PC-9 (cell line): ENCODE measurements at regions not wholly inside any gene's neighbourhood (a gene's known extent, or its start where the extent isn't known, plus 50 kb on each side); places are given as distances from the start of the nearest gene placed in this dataset.

Source experiments
- BruUV-seq: library from RNA; stranded (reverse); fragments of 400-500 nt; replicated peaks from 2 replicates; lab custom pipeline; 2021; lab: Mats Ljungman, UMichigan
- CTCF ChIA-PET: fragments of 300-600 bp; sonication (Branson Sonifier 250); formaldehyde crosslinking; loops from one replicate; lab custom pipeline; 2022; ENCODE audit warnings: antibody characterized with exemption; lab: Charles Lee
- POLR2A ChIA-PET: fragments of 300-600 bp; sonication (Branson Sonifier 250); formaldehyde crosslinking; loops from one replicate; lab custom pipeline; 2022; ENCODE audit warnings: antibody characterized with exemption; ENCODE audit not compliant: unreplicated experiment; lab: Charles Lee
- DNase-seq, 2 experiments: peaks; one replicate each; pipeline versions ENCODE4 v3.0.0 to v3.0.0-alpha.2; 2015 to 2022; ENCODE audit warnings: mixed read lengths in 1 of 2
- H2AFZ ChIP-seq: fragments of 200-600 bp; sonication (generic); 2 replicates; pipeline ENCODE4 v1.8.1; 2017; ENCODE audit warnings: antibody characterized with exemption
- H3F3A ChIP-seq: fragments of 200-600 bp; sonication (generic); 2 replicates; pipeline ENCODE4 v1.8.1; 2017; ENCODE audit warnings: antibody characterized with exemption, mild to moderate bottlenecking, low read depth; ENCODE audit not compliant: insufficient read depth
- H3K27ac ChIP-seq: fragments of 200-600 bp; sonication (generic); 2 replicates; pipeline ENCODE4 v1.6.1; 2016; ENCODE audit warnings: mixed run types
- H3K27me3 ChIP-seq: fragments of 200-600 bp; sonication (generic); 2 replicates; pipeline ENCODE4 v1.6.1; 2016; ENCODE audit warnings: low read depth, mixed run types; ENCODE audit not compliant: insufficient read depth
- H3K36me3 ChIP-seq: fragments of 200-600 bp; sonication (generic); 2 replicates; pipeline ENCODE4 v1.6.1; 2016; ENCODE audit warnings: low read depth, mixed run types
- H3K4me1 ChIP-seq: fragments of 200-600 bp; sonication (generic); replicated peaks from 2 replicates; pipeline ENCODE4 v1.6.1; 2016; ENCODE audit warnings: mixed run types; ENCODE audit not compliant: insufficient read depth
- H3K4me2 ChIP-seq: fragments of 200-600 bp; sonication (generic); 2 replicates; pipeline ENCODE4 v1.6.1; 2017; ENCODE audit warnings: mixed run types
- H3K4me3 ChIP-seq: fragments of 200-600 bp; sonication (generic); 2 replicates; pipeline ENCODE4 v1.6.1; 2016; ENCODE audit warnings: mixed run types
- H3K79me2 ChIP-seq: fragments of 200-600 bp; sonication (generic); 2 replicates; pipeline ENCODE4 v1.6.1; 2017; ENCODE audit warnings: low read depth, mixed run types
- H3K9me2 ChIP-seq: fragments of 200-600 bp; sonication (generic); 2 replicates; pipeline ENCODE4 v1.8.1; 2017; ENCODE audit warnings: mild to moderate bottlenecking; ENCODE audit not compliant: insufficient read depth
- H3K9me3 ChIP-seq: fragments of 200-600 bp; sonication (generic); 2 replicates; pipeline ENCODE4 v1.8.1; 2016; ENCODE audit warnings: low read depth; ENCODE audit not compliant: insufficient read depth
- H4K20me1 ChIP-seq: fragments of 200-600 bp; sonication (generic); 2 replicates; pipeline ENCODE4 v1.8.1; 2017; ENCODE audit not compliant: insufficient read depth
- EZH2 ChIP-seq: fragments of 200-600 bp; sonication (generic); IDR thresholded peaks from 2 replicates; pipeline ENCODE4 v1.8.0; 2017; ENCODE audit warnings: antibody characterized with exemption, low read depth
- intact Hi-C: fragments of 100-400 bp; cut with micrococcal nuclease; formaldehyde crosslinking; loops from one replicate; pipeline ENCODE4 v1.10.0; 2022; ENCODE audit not compliant: unreplicated experiment
- TF ChIP-seq, protein P1 (sequence below): fragments of 200-600 bp; sonication (generic); conservative IDR thresholded peaks from 2 replicates; pipeline ENCODE4 v1.6.1; 2017; ENCODE audit warnings: mixed run types, antibody characterized with exemption, mild to moderate bottlenecking, moderate library complexity

DNA sequence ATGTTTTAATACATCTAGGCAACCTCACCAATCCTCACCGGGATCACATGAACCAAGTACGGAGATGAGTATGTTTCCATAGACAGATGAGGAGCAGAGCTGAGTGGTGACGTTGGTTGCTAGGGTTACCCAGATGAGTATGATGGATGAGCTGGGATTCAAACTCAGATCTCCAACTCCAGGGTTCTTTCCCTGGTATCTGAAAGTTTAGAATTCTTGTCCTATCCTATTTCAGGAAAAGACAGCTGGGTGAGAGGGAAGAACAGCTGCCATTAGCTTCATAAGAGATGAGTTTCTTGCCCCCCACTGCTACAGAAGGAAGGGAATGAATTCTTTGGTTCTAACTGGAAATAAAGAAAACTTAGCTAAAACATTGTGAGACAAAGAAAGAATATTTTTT is 728.9 kb upstream of the TBX3 start:
- Histone ChIP-seq H3K27ac (no peak overlapping the region), H2AFZ (no peak overlapping the region), H4K20me1 (no peaks in the 10 kb centered on the region; the same call in 1 of the 2 replicates), H3K4me2 (no peak overlapping the region), H3K4me3 (no peak overlapping the region), H3K79me2 (no peaks in the 10 kb centered on the region), H3K27me3 (no peaks in the 10 kb centered on the region; the same call in 1 of the 2 replicates), H3K9me3 (no peaks in the 10 kb centered on the region), H3K36me3 (no peaks in the 10 kb centered on the region), H3K9me2 (no peaks in the 10 kb centered on the region), H3K4me1 (no peaks in the 10 kb centered on the region), H3F3A (no peaks in the 10 kb centered on the region)
- BruUV-seq = no TSS peak
- ChIA-PET POLR2A (no interaction called here), CTCF (no interaction called here)
- no peak for DNase-seq
- TF ChIP-seq EZH2 = no peak
- TF ChIP-seq, protein P1, sequence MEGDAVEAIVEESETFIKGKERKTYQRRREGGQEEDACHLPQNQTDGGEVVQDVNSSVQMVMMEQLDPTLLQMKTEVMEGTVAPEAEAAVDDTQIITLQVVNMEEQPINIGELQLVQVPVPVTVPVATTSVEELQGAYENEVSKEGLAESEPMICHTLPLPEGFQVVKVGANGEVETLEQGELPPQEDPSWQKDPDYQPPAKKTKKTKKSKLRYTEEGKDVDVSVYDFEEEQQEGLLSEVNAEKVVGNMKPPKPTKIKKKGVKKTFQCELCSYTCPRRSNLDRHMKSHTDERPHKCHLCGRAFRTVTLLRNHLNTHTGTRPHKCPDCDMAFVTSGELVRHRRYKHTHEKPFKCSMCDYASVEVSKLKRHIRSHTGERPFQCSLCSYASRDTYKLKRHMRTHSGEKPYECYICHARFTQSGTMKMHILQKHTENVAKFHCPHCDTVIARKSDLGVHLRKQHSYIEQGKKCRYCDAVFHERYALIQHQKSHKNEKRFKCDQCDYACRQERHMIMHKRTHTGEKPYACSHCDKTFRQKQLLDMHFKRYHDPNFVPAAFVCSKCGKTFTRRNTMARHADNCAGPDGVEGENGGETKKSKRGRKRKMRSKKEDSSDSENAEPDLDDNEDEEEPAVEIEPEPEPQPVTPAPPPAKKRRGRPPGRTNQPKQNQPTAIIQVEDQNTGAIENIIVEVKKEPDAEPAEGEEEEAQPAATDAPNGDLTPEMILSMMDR = no peak
- intact Hi-C loops = no loop called here

DNA sequence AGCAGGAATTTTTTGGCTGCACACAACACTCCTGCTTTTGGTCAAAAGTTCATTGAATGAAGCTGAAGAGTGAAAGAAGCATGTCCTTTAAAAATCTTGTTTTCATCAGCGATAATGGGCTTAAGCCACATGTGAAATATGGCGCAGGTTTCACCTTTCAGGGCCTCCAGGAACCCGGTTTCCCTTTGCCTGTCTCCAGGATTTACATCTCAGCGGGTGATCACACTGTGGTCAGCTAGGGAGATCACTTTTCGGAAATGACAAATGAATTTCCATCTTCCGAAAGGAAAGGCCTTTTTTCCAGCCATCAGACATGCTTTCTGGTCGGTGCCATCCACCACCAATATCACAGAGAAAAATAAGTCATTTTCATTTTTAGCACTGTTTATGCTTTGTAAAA is 727.1 kb upstream of the TBX3 start:
- TF ChIP-seq, protein P1 = no peak
- no peak for TF ChIP-seq EZH2
- H3K4me1 ChIP-seq = no peaks in the 10 kb centered on the region
- no TSS peak for BruUV-seq
- ChIA-PET POLR2A (no interaction called here), CTCF (no interaction called here)
- no peak overlapping the region for H3K27ac ChIP-seq
- H2AFZ ChIP-seq = no peak overlapping the region
- H3K27me3 ChIP-seq = no peaks in the 10 kb centered on the region; the same call in 1 of the 2 replicates
- H3K9me3 ChIP-seq = no peaks in the 10 kb centered on the region
- H3K4me2 ChIP-seq = no peak overlapping the region
- no peak overlapping the region for H3K4me3 ChIP-seq
- no peaks in the 10 kb centered on the region for H3F3A ChIP-seq
- no peaks in the 10 kb centered on the region for H3K36me3 ChIP-seq
- no peak for DNase-seq
- no peaks in the 10 kb centered on the region for H3K9me2 ChIP-seq
- no peaks in the 10 kb centered on the region for H3K79me2 ChIP-seq
- intact Hi-C loops = no loop called here
- no peaks in the 10 kb centered on the region; the same call in 1 of the 2 replicates for H4K20me1 ChIP-seq

DNA sequence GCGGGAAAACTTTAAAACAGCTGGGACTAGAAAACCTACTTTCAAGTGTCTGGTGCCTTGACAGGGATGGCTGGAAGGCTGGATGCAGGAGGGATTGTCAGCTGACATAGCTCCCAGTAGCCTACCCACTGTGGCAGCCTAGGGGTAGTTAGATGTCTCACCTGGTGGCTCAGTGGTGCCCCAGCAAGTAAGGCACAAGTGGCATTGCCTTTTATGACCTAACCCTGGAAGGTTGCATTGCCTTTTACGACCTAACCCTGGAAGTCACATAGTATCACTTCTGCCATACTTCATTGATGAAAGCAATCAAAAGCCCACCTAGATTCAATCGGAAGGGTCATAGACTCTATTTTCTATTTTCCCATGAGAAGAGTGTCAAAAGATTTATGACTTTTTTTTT is 724.7 kb upstream of the TBX3 start:
- Histone ChIP-seq H4K20me1 (no peaks in the 10 kb centered on the region; the same call in 1 of the 2 replicates), H3K79me2 (no peaks in the 10 kb centered on the region), H3K9me2 (no peaks in the 10 kb centered on the region), H3K27ac (no peak overlapping the region), H3K4me3 (no peak overlapping the region), H3K36me3 (no peaks in the 10 kb centered on the region), H2AFZ (no peak overlapping the region), H3K27me3 (no peaks in the 10 kb centered on the region; the same call in 1 of the 2 replicates), H3F3A (no peaks in the 10 kb centered on the region), H3K4me1 (no peaks in the 10 kb centered on the region), H3K4me2 (no peak overlapping the region), H3K9me3 (no peaks in the 10 kb centered on the region)
- ChIA-PET POLR2A (no interaction called here), CTCF (no interaction called here)
- intact Hi-C loops = no loop called here
- DNase-seq = no peak
- TF ChIP-seq, protein P1 = no peak
- no peak for TF ChIP-seq EZH2
- BruUV-seq = no TSS peak
